GM21576 (cell line): ENCODE measurements at regions not wholly inside any gene's neighbourhood (a gene's known extent, or its start where the extent isn't known, plus 50 kb on each side); places are given as distances from the start of the nearest gene placed in this dataset.
"Not testable (repeated sequence)": the region's sequence is repeated elsewhere in the genome, so short reads cannot be mapped to it uniquely, and the experiment has no call there.

Experiments
- ATAC-seq: cut with Tn5 transposase; IDR thresholded peaks from one replicate; pipeline ENCODE4 v1.9.1; 2021; ENCODE audit warnings: mild to moderate bottlenecking, moderate library complexity; ENCODE audit not compliant: unreplicated experiment

DNA sequence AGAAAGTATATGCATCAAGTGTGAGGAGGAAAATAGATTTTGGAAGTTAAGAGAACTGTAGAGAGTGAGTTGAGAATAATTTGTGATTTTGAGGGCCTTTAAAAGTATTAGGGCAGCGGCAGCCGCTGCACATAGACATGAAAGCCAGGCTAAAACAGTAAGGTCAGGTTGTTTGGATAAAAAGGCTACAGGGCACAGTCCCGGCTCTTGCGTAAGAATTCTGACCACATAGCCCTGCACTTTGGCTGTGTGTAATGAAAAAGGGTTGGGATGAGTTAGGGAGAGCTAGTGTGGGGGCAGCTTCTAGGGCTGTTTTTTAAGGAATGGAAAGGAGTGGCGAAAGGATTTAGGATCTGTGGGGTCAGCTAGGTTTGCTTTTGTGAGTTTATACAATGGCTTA lies 130.8 kb downstream of the CCDC71L start:
- ATAC-seq = not testable (repeated sequence)

DNA sequence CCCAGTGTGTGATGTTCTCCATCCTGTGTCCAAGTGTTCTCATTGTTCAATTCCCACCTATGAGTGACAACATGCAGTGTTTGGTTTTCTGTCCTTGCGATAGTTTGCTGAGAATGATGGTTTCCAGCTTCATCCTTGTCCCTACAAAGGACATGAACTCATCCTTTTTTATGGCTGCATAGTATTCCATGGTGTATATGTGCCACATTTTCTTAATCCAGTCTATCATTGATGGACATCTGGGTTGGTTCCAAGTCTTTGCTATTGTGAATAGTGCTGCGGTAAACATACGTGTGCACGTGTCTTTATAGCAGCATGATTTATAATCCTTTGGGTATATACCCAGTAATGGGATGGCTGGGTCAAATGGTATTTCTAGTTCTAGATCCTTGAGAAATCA lies 134.3 kb downstream of the CCDC71L start:
- ATAC-seq = not testable (repeated sequence)

- no peak for ATAC-seq
Measured at GRCh38 chr7:106524690-106525059, 136.3 kb downstream of the CCDC71L start.

DNA sequence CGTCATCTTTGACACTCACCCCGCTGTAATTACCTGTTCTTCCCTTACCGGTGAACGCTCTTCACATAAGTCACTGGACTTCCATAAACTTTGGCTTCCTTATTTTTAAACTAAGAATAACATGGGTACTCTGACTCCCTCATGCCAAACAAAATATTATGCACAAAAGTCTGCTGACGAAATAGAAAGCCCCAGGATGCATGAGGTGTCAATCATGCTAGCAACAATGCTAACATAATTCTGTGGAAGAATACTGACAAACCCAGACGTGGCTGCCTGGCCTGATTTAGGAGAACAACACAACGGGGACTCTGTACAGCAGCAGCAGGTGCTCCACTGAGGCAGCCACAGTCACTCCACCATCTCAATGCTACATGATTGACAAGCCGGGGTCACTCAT lies 137.5 kb downstream of the CCDC71L start:
- no peak for ATAC-seq

DNA sequence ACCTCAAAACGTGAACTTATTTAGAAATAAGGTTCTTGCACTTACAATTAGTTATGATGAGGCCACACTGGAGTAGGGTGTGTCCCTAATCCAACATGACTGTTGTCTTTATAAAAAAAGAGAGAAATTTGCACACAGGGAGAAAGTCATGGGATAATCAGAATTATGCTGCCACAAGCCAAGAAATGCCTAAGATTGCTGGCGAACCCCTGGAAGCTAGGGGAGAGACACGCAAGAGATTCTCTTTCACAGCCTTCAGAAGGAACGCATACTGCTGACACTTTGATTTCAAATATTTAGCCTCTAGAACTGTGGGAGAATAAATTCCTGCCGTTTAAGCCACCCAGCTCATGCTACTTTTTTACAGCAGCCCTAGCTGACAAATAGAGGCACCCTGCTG lies 138.3 kb downstream of the CCDC71L start:
- ATAC-seq = no peak

GRCh38 chr7:106521541-106521940 lies 139.4 kb downstream of the CCDC71L start:
- ATAC-seq = no peak

DNA sequence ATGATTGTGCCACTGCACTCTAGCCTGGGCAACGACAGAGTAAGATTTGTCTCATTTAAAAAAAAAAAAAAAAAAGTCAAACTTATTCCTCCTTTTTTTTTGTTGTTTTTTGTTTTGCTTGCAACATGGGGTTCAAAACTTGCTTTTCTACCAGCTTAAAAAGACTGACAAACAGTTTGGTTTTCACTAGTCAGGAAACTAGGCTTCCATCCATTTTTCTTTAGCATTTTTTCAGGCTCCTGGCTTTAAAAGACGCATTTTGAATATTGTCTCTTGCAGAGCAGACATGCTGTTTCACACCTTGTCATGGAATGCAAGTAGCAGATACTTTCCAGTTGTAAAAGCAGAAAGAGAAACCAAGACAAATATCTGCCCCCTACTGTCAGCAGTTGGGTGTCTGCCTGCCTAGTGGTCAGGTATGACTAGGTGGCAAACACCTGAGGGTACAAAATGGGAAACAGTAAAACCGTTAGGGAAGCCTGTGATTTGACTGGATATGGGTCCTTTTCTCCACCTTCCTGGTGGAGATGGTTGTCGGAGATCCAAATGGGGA lies 139.9 kb downstream of the CCDC71L start:
- no peak for ATAC-seq

DNA sequence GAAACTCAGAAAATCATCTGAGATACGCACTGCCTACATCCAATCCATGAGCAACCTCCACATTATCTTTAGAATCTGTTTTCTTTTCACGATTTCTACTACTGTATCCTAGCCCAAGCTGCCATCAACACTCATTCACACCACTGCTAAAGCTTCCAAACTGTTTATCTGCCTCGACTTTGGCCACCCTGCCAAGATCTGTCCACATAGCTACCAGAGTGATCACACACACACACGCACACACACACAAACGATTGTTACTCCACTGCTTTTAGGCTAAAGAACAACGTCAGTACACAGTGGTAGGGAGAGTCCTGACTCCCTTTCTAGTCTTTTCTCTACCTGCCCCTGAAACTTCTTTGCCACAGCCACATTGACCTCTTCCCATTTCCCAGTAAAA lies 142.0 kb downstream of the CCDC71L start:
- no peak for ATAC-seq

DNA sequence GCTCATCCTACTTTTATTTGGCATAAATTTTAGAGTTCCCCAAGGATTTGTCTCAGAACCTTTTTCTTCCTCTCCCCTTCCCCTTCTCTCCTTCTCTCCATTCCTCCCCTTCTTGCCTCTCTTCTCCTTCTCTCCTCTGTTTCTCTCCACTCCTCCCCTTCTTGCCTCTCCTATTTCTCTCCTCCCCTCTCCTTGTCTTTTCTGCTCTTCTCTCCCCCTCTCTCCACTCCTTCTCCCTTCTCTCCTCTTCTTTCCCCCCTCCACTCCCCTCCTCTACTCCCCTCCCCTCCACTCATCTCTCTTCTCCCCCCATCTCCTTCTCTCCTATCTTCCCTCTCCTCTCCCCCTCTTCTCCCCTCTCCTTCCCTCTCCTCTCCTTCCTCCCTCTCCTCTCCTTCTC lies 142.7 kb downstream of the CCDC71L start:
- ATAC-seq = no peak

GRCh38 chr7:106517508-106517907 lies 143.4 kb downstream of the CCDC71L start:
- no peak for ATAC-seq

DNA sequence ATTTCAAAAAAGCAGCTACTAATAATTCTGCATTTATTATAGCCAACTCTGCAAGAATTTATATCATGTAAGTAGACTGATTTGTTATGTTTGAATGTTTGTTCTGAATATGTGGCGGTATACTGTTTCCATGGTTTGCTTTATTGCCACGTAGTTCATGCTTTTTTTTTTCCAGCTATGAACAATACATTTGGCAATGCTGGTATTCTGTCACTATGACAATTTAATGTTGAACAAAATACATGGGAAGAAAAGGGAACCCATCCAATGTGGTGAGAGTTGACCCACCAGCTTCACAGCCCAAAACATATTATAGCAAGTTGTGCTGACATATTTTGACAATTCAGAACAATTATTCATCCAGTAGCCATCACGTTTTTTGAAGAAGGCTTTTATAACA lies 145.6 kb downstream of the CCDC71L start:
- ATAC-seq = no peak

- no peak for ATAC-seq
Measured at GRCh38 chr7:106514881-106515280, 146.1 kb downstream of the CCDC71L start.

GRCh38 chr7:106512217-106512616 lies 148.7 kb downstream of the CCDC71L start:
- no peak for ATAC-seq

GRCh38 chr7:106504645-106505044 lies 156.3 kb downstream of the CCDC71L start:
- ATAC-seq = no peak

DNA sequence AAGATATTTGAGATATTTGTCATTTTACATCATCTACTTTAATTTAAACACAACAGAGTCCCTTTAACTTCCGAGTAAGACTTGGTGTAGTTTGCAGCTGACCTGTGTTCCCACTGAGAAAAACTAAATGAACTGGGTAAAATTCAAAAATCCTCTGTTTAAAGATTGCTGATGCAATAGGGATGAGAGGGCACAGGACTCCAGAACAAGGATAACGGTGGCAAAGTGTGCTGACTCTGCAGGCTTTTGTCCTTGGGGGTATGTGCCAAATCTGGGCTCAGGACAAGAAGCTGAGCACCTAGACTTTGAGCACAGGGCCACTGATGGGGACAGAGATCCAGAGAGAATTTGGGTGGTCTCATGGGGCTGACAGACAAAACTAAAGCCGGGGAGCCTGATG lies 156.8 kb downstream of the CCDC71L start:
- ATAC-seq = no peak

DNA sequence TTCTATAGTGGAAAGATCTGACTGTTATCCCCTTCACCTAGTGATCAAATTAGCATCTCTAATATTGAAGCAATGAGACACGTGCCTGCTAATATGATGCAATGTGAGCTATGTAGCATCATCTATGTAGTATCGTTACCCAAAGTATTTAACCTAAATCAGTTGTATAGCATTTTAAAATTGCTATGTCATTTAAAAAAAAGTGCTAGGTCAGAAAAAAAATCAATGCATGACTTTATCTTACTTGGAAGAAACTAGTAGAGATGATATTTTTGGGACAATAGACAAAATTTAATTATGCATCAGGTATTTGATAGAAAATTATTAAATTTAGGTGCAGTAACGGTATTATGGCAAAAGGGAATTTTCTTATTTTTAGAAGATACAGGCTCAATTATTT lies 157.3 kb downstream of the CCDC71L start:
- no peak for ATAC-seq

DNA sequence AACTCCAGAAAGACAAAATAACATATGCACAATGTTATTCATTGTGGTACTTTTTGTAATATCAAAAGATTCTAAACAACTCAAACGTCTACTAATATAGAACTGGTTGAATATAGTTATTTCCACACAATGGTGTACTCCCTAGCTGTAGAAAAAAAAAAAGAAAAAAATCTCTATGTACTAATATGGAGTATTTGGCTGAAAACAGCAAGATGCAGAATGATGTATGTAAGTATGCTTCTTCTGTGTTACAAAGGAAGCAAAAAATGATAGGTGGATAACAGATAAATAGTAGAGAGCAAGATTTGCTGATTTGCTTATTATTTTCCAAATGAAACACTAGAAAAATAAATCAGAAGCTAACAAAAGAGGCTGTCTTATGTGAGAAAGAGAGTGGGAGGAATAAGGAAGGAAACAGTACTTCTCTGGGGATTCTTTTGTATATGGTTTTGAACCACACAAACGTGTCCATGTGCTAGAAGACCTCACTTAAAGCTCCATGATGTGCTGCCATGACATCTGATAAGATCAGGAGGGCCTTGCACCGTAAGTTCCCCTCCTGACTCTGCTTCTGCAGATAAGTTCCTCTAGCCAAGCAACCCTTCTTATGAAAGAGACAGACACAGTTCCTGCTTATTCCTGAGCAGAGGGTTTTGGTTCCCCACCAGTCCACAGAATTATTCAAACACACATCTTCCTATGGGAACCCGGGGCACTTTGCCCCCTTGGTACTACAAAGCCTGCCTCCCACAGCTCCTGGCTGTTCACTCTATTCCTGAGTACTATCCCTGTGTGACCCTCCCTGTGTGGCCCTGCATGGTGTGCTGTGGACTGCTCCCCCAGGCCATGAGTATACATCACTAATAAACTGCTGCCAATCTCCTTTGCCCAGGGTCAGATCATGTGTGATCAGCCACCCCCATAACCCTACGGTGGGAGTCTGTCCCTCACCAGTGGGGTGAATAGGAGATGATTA lies 159.1 kb downstream of the CCDC71L start:
- no peak for ATAC-seq

GRCh38 chr7:106499897-106500296 lies 161.1 kb downstream of the CCDC71L start:
- ATAC-seq = no peak

- ATAC-seq = not testable (repeated sequence)
Measured at GRCh38 chr7:106498005-106498404, 163.0 kb downstream of the CCDC71L start.

DNA sequence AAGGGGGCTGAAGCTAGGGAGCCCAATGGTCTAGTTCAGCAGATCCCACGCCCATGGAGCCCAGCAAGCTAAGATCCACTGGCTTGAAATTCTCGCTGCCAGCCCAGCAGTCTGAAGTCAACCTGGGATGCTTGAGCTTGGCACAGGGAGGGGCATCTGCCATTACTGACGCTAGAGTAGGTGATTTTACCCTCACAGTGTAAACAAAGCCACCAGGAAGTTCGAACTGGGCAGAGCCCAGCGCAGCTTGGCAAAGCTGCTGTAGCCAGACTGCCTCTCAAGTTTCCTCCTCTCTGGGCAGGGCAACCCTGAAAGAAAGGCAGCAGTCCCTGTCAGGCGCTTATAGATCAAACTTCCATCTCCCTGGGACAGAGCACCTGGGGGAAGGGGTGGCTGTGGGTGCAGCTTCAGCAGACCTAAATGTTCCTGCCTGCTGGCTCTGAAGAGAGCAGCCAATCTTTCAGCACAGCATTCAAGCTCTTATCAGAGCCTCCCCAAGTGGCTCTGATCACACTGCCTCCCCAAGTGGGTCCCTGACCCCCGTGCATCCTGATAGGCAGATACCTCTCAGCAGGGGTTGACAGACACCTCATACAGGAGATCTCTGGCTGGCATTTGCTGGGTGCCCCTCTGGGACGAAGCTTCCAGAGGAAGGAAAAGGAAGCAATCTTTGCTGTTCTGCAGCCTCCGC lies 167.8 kb downstream of the CCDC71L start:
- ATAC-seq = no peak

- ATAC-seq = no peak
Measured at GRCh38 chr7:106488465-106488864, 172.5 kb downstream of the CCDC71L start.

- ATAC-seq = no peak
Measured at GRCh38 chr7:106487892-106488291, 173.1 kb downstream of the CCDC71L start.
